Effector memory CD4-positive, alpha-beta T cell (primary cell): ENCODE measurements at regions not wholly inside any gene's neighbourhood (a gene's known extent, or its start where the extent isn't known, plus 50 kb on each side); places are given as distances from the start of the nearest gene placed in this dataset.

Experiments
- DNase-seq, 3 donors: peaks; one replicate each; pipeline ENCODE4 v3.0.0-alpha.2; 2020
- H3K27ac ChIP-seq: 2 replicates; pipeline ENCODE4 v1.7.0; 2013; ENCODE audit warnings: mild to moderate bottlenecking, low read length, moderate library complexity; ENCODE audit not compliant: insufficient read depth, poor library complexity, severe bottlenecking
- H3K27me3 ChIP-seq: replicated peaks from 2 replicates; pipeline ENCODE4 v1.7.0; 2013; ENCODE audit warnings: mild to moderate bottlenecking, low read length; ENCODE audit not compliant: insufficient read depth, control insufficient read depth, poor library complexity, severe bottlenecking
- H3K36me3 ChIP-seq: 2 replicates; pipeline ENCODE4 v1.7.0; 2013; ENCODE audit warnings: mild to moderate bottlenecking, low read length, moderate library complexity; ENCODE audit not compliant: control insufficient read depth, insufficient read depth
- H3K4me1 ChIP-seq: 2 replicates; pipeline ENCODE4 v1.7.0; 2013; ENCODE audit warnings: low read length, mild to moderate bottlenecking; ENCODE audit not compliant: control insufficient read depth, insufficient read depth, poor library complexity, severe bottlenecking
- H3K4me3 ChIP-seq: 2 replicates; pipeline ENCODE4 v1.7.0; 2013; ENCODE audit warnings: low read length, low read depth, mild to moderate bottlenecking; ENCODE audit not compliant: insufficient read depth, poor library complexity, severe bottlenecking
- H3K9me3 ChIP-seq: 2 replicates; pipeline ENCODE4 v1.7.0; 2013; ENCODE audit warnings: mild to moderate bottlenecking, low read length, moderate library complexity; ENCODE audit not compliant: control insufficient read depth

DNA sequence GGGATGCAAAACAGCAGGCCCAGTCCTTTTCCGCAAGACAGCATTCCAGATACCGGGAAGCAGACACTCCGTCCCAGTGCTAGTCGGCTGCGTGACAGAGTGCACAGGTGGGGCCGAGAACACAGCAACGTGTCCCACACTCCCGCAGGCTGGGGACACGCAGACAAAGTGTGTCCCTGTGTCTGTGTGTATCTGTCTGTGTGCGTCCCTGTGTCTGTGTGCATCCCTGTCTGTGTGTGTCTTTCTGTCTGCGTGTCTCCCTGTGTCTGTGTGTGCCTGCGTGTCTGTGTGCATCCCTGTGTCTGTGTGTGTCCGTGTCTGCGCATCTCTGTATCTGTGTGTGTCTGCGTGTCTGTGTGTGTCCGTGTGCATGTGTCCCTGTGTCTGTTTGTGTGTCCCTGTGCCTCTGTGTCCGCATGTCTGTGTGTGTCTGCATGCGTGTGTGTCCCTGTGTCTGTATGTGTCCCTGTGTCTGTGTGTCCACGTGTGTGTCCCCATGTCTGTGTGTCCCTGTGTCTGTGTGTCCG, 137.0 kb downstream of the MRPL36 start:
- Histone ChIP-seq H3K9me3 (no peaks in the 10 kb centered on the region), H3K27ac (no peak overlapping the region), H3K4me1 (peaks cover 8% of the 10 kb centered on the region), H3K27me3 (peaks cover 19% of the 10 kb centered on the region), H3K4me3 (no peak overlapping the region), H3K36me3 (no peaks in the 10 kb centered on the region)
- DNase-seq: no peak

DNA sequence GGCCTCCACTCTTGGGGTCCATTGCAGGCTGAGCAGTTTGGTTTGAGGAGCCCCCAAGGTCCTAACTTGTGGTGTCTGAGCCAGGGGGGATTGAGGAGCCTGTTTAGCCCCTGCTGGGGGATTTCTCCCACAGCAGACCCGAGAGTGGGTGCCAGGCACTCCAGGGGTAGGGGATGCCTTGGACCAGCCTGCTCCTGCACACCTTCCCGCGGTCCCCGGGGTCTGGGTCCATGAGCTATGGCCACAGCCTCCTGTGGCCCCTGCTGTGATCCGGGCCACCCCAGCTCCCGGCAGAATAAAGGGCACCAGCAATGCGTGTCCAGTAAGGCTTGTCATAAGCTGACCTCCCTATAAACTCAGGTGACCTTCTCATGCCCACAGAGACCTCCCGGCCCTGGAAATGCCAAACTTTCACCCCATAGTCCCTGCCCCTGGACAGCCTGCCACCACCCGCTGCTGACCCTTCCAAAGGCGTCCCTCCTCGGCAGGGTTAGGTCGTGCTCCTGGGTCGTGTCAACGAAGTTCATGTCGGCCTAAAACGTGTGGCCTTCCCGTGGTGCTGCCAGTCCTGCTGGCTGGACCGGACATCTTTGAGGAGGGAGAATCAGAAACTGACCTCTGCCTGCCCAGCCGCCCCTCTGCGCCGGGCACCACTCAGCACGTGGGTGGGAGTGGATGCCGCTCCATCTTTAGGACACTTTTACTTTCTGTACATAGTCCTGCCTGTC, 137.6 kb downstream of the MRPL36 start:
- no peak for DNase-seq
- no peaks in the 10 kb centered on the region for H3K36me3 ChIP-seq
- H3K4me3 ChIP-seq: no peak overlapping the region
- H3K4me1 ChIP-seq: peaks cover 6% of the 10 kb centered on the region
- no peaks in the 10 kb centered on the region for H3K9me3 ChIP-seq
- no peak overlapping the region for H3K27ac ChIP-seq
- H3K27me3 ChIP-seq: peaks cover 17% of the 10 kb centered on the region

DNA sequence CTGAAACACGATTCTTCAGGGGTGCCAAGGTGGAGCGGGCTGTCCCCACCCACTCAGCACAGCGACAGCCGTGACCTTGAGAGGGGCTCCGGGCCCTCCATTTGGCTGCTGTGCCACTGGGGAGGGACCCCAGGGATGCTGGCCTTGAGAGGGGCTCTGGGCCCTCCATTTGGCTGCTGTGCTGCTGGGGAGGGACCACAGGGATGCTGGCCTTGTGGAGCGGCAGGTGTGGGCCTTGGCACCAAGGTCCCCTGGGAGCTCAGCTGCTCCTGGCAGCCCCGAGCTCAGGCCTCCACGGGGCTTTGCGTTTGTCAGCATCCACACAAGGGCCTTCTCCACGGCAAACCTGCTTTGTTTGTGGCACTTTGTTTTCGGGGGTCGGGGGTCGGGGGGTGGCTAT, 137.6 kb upstream of the LPCAT1 start:
- Histone ChIP-seq H3K9me3 (no peaks in the 10 kb centered on the region), H3K4me1 (no peaks in the 10 kb centered on the region), H3K4me3 (no peak overlapping the region), H3K36me3 (no peaks in the 10 kb centered on the region), H3K27me3 (peaks cover 15% of the 10 kb centered on the region), H3K27ac (no peak overlapping the region)
- no peak for DNase-seq

DNA sequence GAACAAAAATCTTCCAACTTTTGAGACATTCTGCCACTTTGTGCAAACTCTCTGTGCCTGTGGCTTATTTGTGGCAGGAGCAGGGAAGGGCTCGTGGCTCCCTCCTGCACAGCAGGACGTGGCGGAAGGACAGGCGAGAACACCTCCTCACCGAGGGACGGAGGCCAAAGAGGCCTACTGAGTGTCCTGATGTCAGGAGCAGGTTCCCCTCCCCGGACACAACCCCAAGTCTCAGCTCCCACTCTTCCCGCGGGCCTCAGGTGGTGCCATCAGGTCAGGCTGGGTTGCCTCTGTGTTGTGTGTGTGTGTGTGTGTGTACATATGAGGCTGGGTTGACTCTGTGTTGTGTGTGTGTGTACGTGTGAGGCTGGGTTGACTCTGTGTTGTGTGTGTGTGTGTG, 136.8 kb upstream of the LPCAT1 start:
- H3K36me3 ChIP-seq: no peaks in the 10 kb centered on the region
- H3K9me3 ChIP-seq: no peaks in the 10 kb centered on the region
- H3K4me3 ChIP-seq: no peak overlapping the region
- H3K27ac ChIP-seq: no peak overlapping the region
- no peaks in the 10 kb centered on the region for H3K4me1 ChIP-seq
- peaks cover 12% of the 10 kb centered on the region for H3K27me3 ChIP-seq
- no peak for DNase-seq

GRCh38 chr5:1660001-1660400, 136.2 kb upstream of the LPCAT1 start:
- no peak overlapping the region for H3K4me3 ChIP-seq
- H3K4me1 ChIP-seq: no peaks in the 10 kb centered on the region
- no peaks in the 10 kb centered on the region for H3K9me3 ChIP-seq
- no peak for DNase-seq
- no peak overlapping the region for H3K27ac ChIP-seq
- H3K36me3 ChIP-seq: no peaks in the 10 kb centered on the region
- H3K27me3 ChIP-seq: peaks cover 12% of the 10 kb centered on the region

DNA sequence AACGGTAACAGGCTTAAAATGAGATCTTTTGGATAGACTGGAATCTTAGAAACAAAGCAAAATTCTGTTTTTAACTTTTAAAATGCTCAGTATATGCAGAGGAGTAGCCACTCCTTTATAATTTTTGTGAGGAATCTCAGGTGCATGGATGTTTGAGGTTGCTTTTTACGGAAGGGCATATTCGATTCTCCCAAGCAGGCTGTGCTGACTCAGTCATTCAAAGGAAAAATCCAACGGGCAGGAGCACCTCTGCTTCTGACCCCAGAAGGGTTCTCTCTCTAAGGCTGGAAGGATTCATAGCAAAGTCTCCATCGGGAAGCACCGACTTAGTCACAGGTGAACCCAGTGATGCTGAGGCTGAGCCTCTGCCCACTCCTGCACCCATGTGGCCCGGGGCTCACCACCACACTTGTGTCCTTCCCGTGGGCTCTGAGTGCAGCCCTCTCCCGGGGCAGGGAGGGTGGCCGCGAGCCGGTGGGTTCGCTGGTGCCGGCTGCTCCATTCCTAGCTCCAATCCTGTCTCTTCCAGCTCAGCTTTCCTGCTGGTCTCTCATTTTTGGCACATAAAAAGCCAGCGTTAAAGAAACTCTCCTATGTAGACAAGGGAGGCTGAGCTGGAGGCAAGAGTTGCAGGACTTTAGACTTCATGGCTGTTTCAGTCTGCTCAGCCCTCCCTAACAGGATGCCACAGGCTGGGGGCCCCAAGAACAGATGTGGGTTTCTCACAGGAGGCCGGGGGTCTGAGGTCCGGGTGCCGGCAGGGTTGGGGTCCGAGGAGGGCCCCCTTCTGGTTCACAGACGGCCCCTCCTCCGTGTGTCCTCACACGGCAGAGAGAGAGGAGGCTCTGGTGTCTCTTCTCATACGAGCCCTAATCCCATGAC, 135.6 kb upstream of the LPCAT1 start:
- H3K27me3 ChIP-seq: peaks cover 12% of the 10 kb centered on the region

GRCh38 chr5:1658665-1659064, 134.9 kb upstream of the LPCAT1 start:
- no peak overlapping the region for H3K4me3 ChIP-seq
- H3K9me3 ChIP-seq: no peaks in the 10 kb centered on the region
- no peaks in the 10 kb centered on the region for H3K4me1 ChIP-seq
- H3K27me3 ChIP-seq: peaks cover 12% of the 10 kb centered on the region
- DNase-seq: no peak
- H3K36me3 ChIP-seq: no peaks in the 10 kb centered on the region
- no peak overlapping the region for H3K27ac ChIP-seq

More for the DNA sequence above, 135.6 kb upstream of the LPCAT1 start:
- DNase-seq: no peak
- Histone ChIP-seq H3K9me3 (no peaks in the 10 kb centered on the region), H3K36me3 (no peaks in the 10 kb centered on the region), H3K27ac (no peak overlapping the region), H3K4me1 (no peaks in the 10 kb centered on the region), H3K4me3 (no peak overlapping the region)

DNA sequence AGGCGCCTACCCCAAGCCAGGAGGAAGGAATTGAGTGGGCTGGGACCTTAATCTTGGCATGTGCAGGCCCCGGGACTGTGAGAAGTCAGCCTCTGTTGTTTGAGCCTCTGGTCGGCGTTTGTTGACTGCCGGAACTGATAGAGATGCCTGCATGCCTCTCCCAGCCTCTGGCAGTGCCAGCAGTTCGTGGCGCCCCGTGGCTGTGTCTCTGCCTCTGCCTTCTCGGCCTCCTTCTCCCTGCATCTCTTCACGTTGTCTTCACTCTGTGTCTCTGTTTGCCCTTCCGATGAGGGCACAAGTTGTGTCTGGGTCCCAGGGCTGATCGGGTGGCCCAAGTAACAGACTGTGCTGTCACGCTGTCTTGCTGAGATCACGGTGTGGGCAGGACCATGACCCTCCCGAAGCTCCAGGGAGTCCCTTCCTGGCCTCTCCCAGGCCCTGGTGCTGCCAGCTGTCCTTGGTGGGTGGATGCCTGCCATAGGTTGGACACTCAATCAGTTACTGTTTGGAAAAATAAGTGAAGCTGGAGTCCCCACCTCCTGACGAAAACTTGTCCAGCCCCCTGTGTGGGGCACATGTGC, 133.5 kb upstream of the LPCAT1 start:
- H3K4me1 ChIP-seq: no peaks in the 10 kb centered on the region
- DNase-seq: no peak
- H3K4me3 ChIP-seq: no peak overlapping the region
- no peaks in the 10 kb centered on the region for H3K36me3 ChIP-seq
- no peak overlapping the region for H3K27ac ChIP-seq
- H3K9me3 ChIP-seq: no peaks in the 10 kb centered on the region
- H3K27me3 ChIP-seq: peaks cover 15% of the 10 kb centered on the region

DNA sequence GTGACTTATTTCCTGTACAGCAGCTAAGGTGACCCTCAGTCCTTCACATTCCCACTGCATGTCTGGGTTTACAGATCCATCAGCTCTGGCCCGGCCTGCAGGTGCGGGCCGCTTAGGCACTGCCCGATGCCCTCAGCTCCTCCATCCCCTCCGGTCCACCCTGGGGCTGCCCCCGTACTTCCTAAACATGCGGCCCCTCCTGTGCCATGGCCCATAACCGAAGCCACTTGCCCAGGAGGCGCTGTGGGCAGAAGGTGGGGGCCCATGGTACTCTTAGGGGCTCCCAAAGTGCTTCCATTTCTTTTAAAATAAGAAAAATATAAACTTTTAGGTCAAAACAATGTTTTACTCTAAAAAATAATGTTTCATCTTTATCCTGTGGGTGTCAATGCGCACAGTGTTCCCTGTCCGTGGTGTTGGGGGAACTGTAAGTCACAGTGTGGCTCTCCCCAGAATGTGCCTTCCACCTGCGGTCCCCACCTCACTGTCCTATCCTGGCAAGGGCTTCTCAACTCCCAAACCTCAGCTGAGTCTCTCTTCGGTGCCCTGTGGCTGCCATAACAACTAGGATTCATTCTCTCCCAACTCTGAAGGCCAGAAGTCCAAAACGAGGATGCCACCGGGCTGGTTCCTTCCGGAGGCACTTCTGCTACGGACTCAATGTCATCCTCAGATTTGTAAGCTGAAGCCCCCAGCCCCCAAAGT, 132.7 kb upstream of the LPCAT1 start:
- H3K9me3 ChIP-seq: no peaks in the 10 kb centered on the region
- no peak overlapping the region for H3K4me3 ChIP-seq
- no peaks in the 10 kb centered on the region for H3K36me3 ChIP-seq
- no peak for DNase-seq
- no peaks in the 10 kb centered on the region for H3K4me1 ChIP-seq
- no peak overlapping the region for H3K27ac ChIP-seq
- H3K27me3 ChIP-seq: peaks cover 15% of the 10 kb centered on the region
